Liver (tissue), 3 donors: ENCODE measurements at regions not wholly inside any gene's neighbourhood (a gene's known extent, or its start where the extent isn't known, plus 50 kb on each side); places are given as distances from the start of the nearest gene placed in this dataset.

Experiments
- ATF3 ChIP-seq: IDR thresholded peaks from 2 replicates; pipeline ENCODE4 v1.6.1; 2016; ENCODE audit warnings: antibody characterized with exemption
- CTCF ChIP-seq: fragments of 150-350 bp; IDR thresholded peaks from 2 replicates; pipeline ENCODE4 v1.5.1; 2017; ENCODE audit warnings: improper control_type of control experiment, low read depth, low read length; ENCODE audit not compliant: missing input control
- MAX ChIP-seq: IDR thresholded peaks from 2 replicates; pipeline ENCODE4 v1.6.1; 2016; ENCODE audit warnings: antibody characterized with exemption
- RAD21 ChIP-seq, 2 donors: IDR thresholded peaks; 2 replicates each; pipeline ENCODE4 v1.6.1; 2016; ENCODE audit warnings: antibody characterized with exemption in 2 of 2, mild to moderate bottlenecking in 2 of 2
- REST ChIP-seq: IDR thresholded peaks from 2 replicates; pipeline ENCODE4 v1.6.1; 2016; ENCODE audit warnings: antibody characterized with exemption, mild to moderate bottlenecking
- TAF1 ChIP-seq: conservative IDR thresholded peaks from 2 replicates; pipeline ENCODE4 v1.6.1; 2016; ENCODE audit warnings: antibody characterized with exemption, mild to moderate bottlenecking
- donor health status: healthy.
- donor health status: healthy.

- TF ChIP-seq REST: no peak
- TF ChIP-seq CTCF: no peak
- no peak for TF ChIP-seq TAF1
- no peak for TF ChIP-seq ATF3
- no peak for TF ChIP-seq RAD21 (IDR thresholded peaks at IDR 0.05)
- TF ChIP-seq MAX: no peak
These were observed 1082.0 kb downstream of the DSC3 start for GRCh38 chr18:29960539-29960938.
